BJ (cell line): ENCODE measurements at regions not wholly inside any gene's neighbourhood (a gene's known extent, or its start where the extent isn't known, plus 50 kb on each side); places are given as distances from the start of the nearest gene placed in this dataset.

ENCODE experiments used
- CTCF ChIA-PET: fragments of 350-600 bp; formaldehyde crosslinking; extraction: SDS; loops from one replicate; lab custom pipeline; 2021; ENCODE audit warnings: antibody characterized with exemption, inconsistent platforms; lab: Yijun Ruan, JAX
- POLR2A ChIA-PET: fragments of 300-600 bp; sonication (Branson Sonifier 250); formaldehyde crosslinking; extraction: SDS; loops from one replicate; lab custom pipeline; 2021; ENCODE audit warnings: antibody characterized with exemption; lab: Charles Lee
- DNase-seq: peaks from one replicate; pipeline ENCODE4 v3.0.0-alpha.2; 2011; ENCODE audit warnings: low read depth
- H3K27me3 ChIP-seq: 2 replicates; pipeline ENCODE4 v1.6.0; 2011; ENCODE audit warnings: low read length; ENCODE audit not compliant: control insufficient read depth, insufficient read depth
- H3K36me3 ChIP-seq: 2 replicates; pipeline ENCODE4 v1.5.1; 2011; ENCODE audit warnings: low read length; ENCODE audit not compliant: control insufficient read depth, insufficient read depth
- H3K4me3 ChIP-seq: 2 replicates; pipeline ENCODE4 v1.5.1; 2011; ENCODE audit warnings: low read depth, mild to moderate bottlenecking, control low read depth, low read length
- TF ChIP-seq, protein P1 (sequence below): IDR thresholded peaks from 2 replicates; pipeline ENCODE4 v1.5.1; 2011; ENCODE audit warnings: low read depth, mild to moderate bottlenecking, control low read depth, inconsistent platforms, low read length, moderate library complexity; ENCODE audit not compliant: insufficient read depth

DNA sequence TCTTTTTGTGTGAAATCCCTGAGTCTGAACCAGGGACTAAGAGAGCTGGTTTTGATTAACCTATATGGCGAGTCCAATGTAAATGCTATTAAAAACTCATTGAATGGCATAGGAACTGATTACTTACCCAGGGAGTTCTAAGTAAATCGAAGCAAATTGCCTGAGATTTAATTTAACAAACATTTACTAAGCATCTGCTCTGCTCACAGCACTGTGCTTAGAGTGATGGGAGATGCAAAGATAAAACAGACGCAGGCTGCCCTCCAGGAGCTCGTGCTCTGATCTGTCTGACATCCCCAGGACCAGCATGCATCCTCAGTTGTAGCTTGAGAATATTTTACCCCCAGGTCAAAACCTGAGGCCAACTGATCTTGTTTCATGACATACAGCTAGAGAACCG, 247.9 kb downstream of the NR2F2 start:
- no peak overlapping the region for H3K4me3 ChIP-seq
- ChIA-PET CTCF (no interaction called here), POLR2A (no interaction called here)
- no peak for DNase-seq
- no peaks in the 10 kb centered on the region for H3K36me3 ChIP-seq
- H3K27me3 ChIP-seq = no peaks in the 10 kb centered on the region
- TF ChIP-seq, protein P1, sequence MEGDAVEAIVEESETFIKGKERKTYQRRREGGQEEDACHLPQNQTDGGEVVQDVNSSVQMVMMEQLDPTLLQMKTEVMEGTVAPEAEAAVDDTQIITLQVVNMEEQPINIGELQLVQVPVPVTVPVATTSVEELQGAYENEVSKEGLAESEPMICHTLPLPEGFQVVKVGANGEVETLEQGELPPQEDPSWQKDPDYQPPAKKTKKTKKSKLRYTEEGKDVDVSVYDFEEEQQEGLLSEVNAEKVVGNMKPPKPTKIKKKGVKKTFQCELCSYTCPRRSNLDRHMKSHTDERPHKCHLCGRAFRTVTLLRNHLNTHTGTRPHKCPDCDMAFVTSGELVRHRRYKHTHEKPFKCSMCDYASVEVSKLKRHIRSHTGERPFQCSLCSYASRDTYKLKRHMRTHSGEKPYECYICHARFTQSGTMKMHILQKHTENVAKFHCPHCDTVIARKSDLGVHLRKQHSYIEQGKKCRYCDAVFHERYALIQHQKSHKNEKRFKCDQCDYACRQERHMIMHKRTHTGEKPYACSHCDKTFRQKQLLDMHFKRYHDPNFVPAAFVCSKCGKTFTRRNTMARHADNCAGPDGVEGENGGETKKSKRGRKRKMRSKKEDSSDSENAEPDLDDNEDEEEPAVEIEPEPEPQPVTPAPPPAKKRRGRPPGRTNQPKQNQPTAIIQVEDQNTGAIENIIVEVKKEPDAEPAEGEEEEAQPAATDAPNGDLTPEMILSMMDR = no peak

DNA sequence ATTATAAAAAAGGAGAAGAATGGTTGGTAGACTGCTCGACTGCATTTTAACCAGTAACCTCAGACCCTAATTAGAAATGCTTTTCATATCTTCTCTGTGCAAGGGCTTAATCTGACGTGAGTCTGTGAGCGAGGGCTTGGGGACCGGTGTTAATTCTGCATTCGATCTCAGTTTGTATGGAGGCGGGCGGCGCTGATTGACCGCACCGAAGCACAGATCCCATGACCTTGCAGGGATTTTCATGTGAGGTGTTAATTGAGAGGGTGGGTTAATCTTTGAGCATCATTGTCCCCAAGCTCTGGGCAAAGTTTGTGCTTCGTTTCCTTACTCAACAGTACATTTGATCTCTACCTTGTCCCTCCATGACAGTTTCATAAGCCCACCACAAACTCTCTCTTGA, 250.9 kb downstream of the NR2F2 start:
- POLR2A ChIA-PET = no interaction called here
- TF ChIP-seq, protein P1 = no peak
- DNase-seq = no peak
- Histone ChIP-seq H3K4me3 (no peak overlapping the region), H3K27me3 (no peaks in the 10 kb centered on the region), H3K36me3 (no peaks in the 10 kb centered on the region)
- CTCF ChIA-PET = no interaction called here

DNA sequence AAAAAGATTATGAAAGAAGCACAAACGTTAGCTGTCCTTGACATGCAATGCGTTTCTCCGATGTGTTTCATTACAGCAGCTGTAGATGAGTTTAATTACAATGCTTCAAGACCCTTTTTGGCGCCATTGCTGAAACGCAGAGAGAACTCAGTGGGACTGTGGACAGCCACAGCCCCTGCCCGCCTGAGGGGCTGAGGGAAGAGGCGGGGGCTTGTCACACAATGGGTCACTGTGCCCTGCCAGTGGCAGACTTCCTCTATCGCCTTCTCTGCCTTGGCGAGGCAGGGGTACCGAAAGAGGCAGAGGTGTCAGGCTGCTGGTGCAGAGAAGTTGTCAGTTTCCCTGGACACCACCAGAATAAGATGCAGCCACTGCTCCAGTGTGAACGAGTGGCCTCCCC, 252.0 kb downstream of the NR2F2 start:
- POLR2A ChIA-PET = interaction anchor here (0.6 kb wide), 1 partner anchor 154 kb away, joined by 4 read pairs; no protein-coding TSS in a partner anchor

DNA sequence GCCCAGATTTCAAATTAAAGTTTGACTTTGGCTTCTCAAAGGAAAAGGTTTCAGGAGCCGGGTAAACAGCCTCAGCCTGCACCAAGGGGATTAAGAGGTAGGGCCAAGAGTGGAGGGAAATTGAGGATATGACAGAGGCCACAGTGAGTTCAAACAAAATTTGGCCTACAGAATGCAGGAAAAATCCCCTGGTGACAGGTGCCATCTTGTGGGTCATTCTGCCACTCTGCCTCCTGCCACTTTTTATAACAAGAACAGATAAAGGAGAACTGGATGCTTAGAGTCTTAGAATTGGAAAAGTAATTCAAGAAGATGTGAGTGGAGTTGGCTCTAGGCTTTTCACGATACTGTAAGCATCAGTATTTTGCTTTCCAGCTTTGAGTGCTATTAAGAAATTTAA, 253.2 kb downstream of the NR2F2 start:
- H3K36me3 ChIP-seq = no peaks in the 10 kb centered on the region
- POLR2A ChIA-PET = no interaction called here
- DNase-seq = no peak
- no peaks in the 10 kb centered on the region; the same call in 1 of the 2 replicates for H3K27me3 ChIP-seq
- H3K4me3 ChIP-seq = no peak overlapping the region
- TF ChIP-seq, protein P1 = no peak
- CTCF ChIA-PET = no interaction called here

More for the DNA sequence above, 252.0 kb downstream of the NR2F2 start:
- no peaks in the 10 kb centered on the region; the same call in 1 of the 2 replicates for H3K27me3 ChIP-seq
- H3K36me3 ChIP-seq = no peaks in the 10 kb centered on the region
- TF ChIP-seq, protein P1 = no peak
- no peak overlapping the region for H3K4me3 ChIP-seq
- DNase-seq = no peak
- CTCF ChIA-PET = no interaction called here

DNA sequence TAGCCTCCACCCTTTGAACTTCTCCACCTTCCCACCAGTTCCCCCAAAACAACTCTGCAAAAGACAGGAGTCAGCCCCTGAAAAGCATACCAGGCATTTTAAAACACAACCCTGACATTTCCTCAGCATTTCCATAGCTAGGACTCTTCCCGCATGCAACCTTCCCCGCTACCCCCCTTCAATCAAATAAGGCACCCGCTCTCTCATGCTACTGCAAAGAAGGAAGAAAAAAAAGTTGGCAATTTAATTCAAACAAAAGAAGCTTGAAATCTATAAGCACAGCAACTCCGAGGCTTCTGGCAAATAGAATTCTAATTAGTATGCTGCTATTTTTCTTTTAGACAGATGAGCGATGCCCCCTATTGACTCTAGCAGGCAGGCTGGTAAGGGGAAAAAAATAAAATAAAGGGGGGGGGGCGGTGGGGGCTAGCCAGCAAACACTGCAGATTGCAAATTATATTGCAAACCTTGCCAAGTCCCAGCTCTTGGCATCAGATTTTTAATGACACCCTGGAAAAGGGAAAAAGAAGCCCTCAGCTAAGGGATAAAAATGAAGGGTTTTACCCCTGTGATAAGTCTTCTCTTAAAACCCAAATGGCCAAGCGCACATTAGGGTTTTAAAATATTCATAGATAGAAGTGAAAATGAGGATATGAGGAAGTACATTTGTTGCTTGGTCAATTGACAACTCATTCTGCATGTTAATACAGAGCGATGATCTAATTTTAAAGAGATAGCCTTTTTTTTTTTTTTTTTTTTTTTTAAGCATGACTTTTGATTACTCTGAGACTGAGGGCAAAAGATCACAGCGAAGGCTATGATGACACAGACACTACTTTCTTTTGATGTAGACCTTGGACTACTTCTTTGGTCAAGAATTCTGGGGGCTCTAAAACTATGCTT, 255.2 kb downstream of the NR2F2 start:
- H3K4me3 ChIP-seq = no peak overlapping the region
- POLR2A ChIA-PET = no interaction called here
- H3K36me3 ChIP-seq = no peaks in the 10 kb centered on the region
- peak; percentile 1 for DNase-seq
- CTCF ChIA-PET = interaction anchor here (0.6 to 1.0 kb wide), 6 partner anchors 26 to 1326 kb away, joined by 3 to 4 read pairs (median 3); no protein-coding TSS in a partner anchor
- TF ChIP-seq, protein P1 = peak; percentile 44
- H3K27me3 ChIP-seq = peaks cover 2% of the 10 kb centered on the region; the same call in 1 of the 2 replicates
